GM19324 (cell line): ENCODE measurements at regions not wholly inside any gene's neighbourhood (a gene's known extent, or its start where the extent isn't known, plus 50 kb on each side); places are given as distances from the start of the nearest gene placed in this dataset.
"Not testable (repeated sequence)": the region's sequence is repeated elsewhere in the genome, so short reads cannot be mapped to it uniquely, and the experiment has no call there.

Experiments used
- ATAC-seq: cut with Tn5 transposase; IDR thresholded peaks from one replicate; pipeline ENCODE4 v1.9.1; 2021; ENCODE audit warnings: mild to moderate bottlenecking, moderate library complexity; ENCODE audit not compliant: unreplicated experiment, low FRiP score

- ATAC-seq = no peak
These were observed 233.7 kb upstream of the HNRNPA3 start for GRCh38 chr2:176978921-176979320.

GRCh38 chr2:176979981-176980710 is 232.4 kb upstream of the HNRNPA3 start:
- no peak for ATAC-seq

GRCh38 chr2:176984987-176985386 is 227.6 kb upstream of the HNRNPA3 start:
- no peak for ATAC-seq

GRCh38 chr2:176985871-176986270 is 226.7 kb upstream of the HNRNPA3 start:
- ATAC-seq = no peak

- ATAC-seq = no peak
These were observed 226.1 kb upstream of the HNRNPA3 start for GRCh38 chr2:176986487-176986886.

- no peak for ATAC-seq
These were observed 221.2 kb upstream of the HNRNPA3 start for GRCh38 chr2:176991411-176991810.

GRCh38 chr2:176997074-176997791 is 215.4 kb upstream of the HNRNPA3 start:
- ATAC-seq = peak; percentile 53

- peak; percentile 24 for ATAC-seq
These were observed 214.8 kb upstream of the HNRNPA3 start for GRCh38 chr2:176997792-176998169.

- no peak for ATAC-seq
These were observed 213.3 kb upstream of the HNRNPA3 start for GRCh38 chr2:176999301-176999700.

- no peak for ATAC-seq
These were observed 212.4 kb upstream of the HNRNPA3 start for GRCh38 chr2:177000061-177000714.

GRCh38 chr2:177000715-177001072 is 211.9 kb upstream of the HNRNPA3 start:
- ATAC-seq = no peak

GRCh38 chr2:177001334-177001733 is 211.3 kb upstream of the HNRNPA3 start:
- no peak for ATAC-seq

GRCh38 chr2:177002983-177003382 is 209.6 kb upstream of the HNRNPA3 start:
- ATAC-seq = no peak

- ATAC-seq = not testable (repeated sequence)
These were observed 204.9 kb upstream of the HNRNPA3 start for GRCh38 chr2:177007726-177008125.

- not testable (repeated sequence) for ATAC-seq
These were observed 203.9 kb upstream of the HNRNPA3 start for GRCh38 chr2:177008662-177009061.

- no peak for ATAC-seq
These were observed 202.4 kb upstream of the HNRNPA3 start for GRCh38 chr2:177010146-177010545.

- ATAC-seq = no peak
These were observed 201.7 kb upstream of the HNRNPA3 start for GRCh38 chr2:177010861-177011260.

- no peak for ATAC-seq
These were observed 197.6 kb upstream of the HNRNPA3 start for GRCh38 chr2:177014946-177015345.

GRCh38 chr2:177015356-177015923 is 197.2 kb upstream of the HNRNPA3 start:
- no peak for ATAC-seq

GRCh38 chr2:177020524-177021119 is 192.0 kb upstream of the HNRNPA3 start:
- ATAC-seq = no peak
